Skin epidermis (tissue), 12 donors: ENCODE measurements at regions not wholly inside any gene's neighbourhood (a gene's known extent, or its start where the extent isn't known, plus 50 kb on each side); places are given as distances from the start of the nearest gene placed in this dataset.

Source experiments
- H3K27ac ChIP-seq, 21 experiments: fragments of 200-600 bp; sonication (generic) in 11 of 21; one replicate each; pipeline ENCODE4 v1.5.0; 2020; ENCODE audit warnings: mild to moderate bottlenecking in 3 of 21, inconsistent platforms in 2 of 21, moderate library complexity in 2 of 21
- H3K4me3 ChIP-seq, 7 experiments: fragments of 200-600 bp; sonication (generic) in 2 of 7; one replicate each; pipeline ENCODE4 v1.5.0; 2020; ENCODE audit warnings: inconsistent platforms in 2 of 7, mild to moderate bottlenecking in 2 of 7, moderate library complexity in 1 of 7

DNA sequence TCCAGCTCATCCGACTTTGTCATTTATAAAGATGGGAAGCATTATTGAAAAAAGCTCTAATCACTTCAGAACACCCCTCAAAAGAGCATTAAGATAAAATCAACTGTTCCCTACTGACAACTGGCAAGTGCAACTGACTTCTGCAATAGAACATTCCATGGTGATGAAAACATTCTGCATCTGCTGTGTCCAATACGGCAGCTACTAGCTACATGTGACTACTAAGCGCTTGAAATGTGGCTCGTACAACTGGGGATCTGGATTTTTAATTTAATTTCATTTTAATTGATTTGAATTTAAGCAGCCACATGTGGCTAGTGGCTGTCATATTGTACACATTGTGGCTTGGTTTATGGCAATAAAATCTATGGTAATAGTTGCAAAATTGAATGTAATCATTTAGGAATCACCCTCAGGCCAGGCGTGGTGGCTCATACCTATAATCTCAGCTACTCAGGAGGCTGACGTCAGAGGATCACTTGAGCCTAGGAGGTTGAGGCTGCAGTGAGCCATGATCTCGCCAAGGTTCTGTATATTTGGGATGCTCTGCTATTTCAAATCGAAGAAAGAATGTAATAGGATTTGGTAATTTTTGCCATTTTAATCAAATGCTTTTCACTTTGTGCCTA, 390.3 kb downstream of the GABRB3 start:
- H3K4me3 ChIP-seq = no peak overlapping the region
- H3K27ac ChIP-seq = no peak overlapping the region

DNA sequence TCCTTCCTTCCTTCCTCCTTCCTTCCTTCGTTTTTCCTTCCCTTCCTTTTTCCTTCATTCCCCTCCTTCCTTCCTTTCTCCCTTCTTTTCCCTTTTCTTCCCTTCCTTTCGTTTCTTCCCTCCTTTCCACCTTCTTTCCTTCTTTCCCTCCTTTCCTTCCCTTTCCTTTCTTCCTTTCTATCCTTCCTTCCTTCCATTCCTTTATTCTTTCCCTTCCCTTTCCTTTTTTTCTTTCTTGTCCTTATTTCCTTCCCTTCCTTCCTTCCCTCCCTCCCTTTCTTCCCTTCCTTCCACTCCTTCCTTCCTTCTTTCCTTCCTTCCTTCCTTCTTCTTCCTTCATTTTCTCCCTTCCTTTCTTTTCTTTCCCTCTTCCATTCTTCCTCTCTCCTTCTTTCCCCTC, 394.6 kb downstream of the GABRB3 start:
- no peak overlapping the region for H3K4me3 ChIP-seq

DNA sequence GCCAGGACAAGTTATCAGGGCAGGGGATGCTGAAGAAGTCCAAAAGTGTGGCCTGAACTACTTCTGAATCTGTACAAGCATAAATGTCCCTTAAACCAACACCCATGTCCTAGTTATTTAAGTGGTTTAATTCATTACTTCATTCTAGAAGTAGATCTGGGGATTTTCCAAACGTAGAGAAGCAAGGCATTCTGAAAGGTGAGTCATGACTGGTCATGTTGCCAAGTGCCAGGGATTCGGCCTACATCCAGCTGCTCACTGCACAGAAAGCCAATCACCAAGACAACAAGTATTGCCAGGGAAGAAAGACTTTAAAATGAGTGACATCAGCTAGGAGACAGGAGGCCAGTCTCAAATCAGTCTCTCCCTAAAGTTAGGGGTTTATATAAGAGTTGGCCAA, 396.6 kb downstream of the GABRB3 start:
- Histone ChIP-seq H3K27ac (no peak overlapping the region), H3K4me3 (no peak overlapping the region)

More for the DNA sequence above, 394.6 kb downstream of the GABRB3 start:
- no peak overlapping the region for H3K27ac ChIP-seq

DNA sequence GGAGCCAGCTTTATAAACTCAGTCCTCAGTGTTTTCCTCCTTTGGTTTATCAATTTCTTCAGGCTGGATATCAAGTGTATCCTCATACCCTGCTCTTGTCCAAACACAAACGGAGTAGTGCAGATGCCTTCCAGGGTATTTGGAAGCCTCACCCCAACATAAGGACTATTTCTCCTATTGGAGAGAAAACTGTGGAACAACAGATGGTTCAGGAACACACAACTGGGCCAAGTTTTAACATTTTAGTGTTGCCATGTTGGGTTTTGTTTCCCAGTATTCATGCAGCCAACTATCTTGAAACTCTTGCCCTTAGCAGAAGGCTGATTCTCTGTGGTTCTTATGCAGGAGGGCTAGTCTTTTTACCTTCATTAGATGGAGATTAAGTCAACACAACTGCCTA, 398.1 kb downstream of the GABRB3 start:
- H3K4me3 ChIP-seq = no peak overlapping the region
- H3K27ac ChIP-seq = no peak overlapping the region

DNA sequence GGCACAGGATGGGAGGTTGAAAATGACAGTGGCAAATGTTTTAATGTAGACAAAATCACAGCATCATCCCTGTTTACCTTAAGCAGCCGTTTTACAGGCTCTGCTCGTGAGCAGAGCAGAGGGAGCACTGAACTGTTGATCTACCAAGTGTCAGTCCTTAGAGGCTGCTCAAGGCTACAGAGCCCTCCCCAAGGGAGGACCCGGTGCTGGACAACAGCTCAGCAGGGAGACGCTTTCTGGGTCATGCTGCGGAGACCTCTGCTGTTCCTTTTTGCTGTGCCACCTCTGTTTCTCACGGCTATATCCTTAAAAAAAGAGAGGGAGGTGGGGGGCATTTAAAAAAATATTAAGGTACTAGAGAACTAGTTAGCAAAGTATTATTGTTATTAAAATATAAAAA, 400.2 kb downstream of the GABRB3 start:
- Histone ChIP-seq H3K27ac (no peak overlapping the region), H3K4me3 (no peak overlapping the region)

DNA sequence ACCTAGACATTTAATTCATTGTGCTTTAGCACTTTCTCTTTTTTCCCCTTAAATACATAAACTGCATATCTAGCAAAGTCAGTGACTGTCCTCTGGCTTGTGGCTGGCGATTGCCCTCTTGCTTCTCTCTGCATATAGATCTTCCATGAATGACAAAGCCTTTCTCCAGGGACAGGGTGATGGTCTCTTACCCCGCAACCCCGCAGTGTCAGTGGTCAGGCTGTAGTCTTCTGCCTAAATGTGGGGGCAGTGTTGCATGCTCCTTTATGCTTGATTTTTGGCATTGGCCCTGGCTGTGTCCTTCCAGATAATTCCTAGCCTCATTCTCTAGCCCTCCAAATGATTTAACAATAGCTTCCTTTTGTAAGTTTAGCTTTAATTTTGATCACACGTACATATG, 407.8 kb downstream of the GABRB3 start:
- Histone ChIP-seq H3K27ac (no peak overlapping the region), H3K4me3 (no peak overlapping the region)

DNA sequence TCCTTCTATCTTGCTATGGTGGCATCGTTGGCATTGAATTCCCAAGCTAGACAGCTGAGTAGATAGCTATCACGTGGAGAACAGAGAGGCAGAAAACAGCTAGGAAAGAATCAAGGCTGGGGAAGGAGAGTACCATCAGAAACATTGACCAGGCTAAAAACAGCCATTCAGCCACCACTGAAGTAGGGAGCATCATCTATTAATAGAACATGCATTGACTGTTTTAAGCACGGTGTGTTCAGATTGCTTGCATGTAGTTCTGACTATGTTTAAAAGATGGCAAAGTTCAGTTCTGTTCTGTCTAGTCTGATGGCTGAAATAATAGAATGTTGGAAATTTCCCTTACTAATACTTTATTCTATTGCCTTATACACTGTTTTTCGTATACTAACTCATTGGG, 413.0 kb downstream of the GABRB3 start:
- Histone ChIP-seq H3K27ac (no peak overlapping the region), H3K4me3 (no peak overlapping the region)

DNA sequence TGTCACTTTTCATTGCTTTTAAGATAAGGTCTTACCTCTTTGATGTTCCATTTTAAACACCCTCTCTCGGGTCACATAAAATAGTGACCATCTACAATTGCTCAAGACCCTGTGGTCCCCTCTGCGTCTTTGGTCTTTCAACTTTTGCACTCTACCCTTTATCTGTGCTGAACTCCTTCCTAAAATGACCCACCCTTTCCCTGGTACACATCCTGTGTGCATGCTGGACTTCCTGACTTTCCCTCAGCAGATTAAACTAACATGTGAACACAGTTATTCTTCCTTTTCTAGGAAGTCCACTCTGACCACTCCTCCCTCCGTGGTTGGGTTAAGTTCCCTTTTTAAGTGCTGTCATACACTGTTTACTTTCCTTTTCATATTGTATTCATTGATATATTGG, 414.2 kb downstream of the GABRB3 start:
- no peak overlapping the region for H3K4me3 ChIP-seq

DNA sequence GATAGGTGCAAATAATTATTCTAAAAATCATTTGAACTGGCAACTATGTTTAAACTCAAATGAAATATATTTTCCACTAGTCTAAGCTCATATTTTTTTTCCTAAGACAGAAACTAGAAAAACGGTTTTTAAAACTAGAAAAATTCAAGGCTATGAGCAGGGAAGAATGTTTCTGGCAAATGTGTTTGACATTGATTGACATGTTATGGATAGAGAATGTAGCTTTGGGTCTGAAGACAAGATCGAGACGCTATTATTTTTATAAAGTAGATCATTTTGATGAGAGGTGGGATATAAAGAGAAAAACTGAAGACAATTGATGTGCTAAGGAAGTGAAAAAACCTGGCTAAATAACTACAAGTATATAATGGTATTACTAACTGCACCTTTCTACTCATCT, 415.2 kb downstream of the GABRB3 start:
- Histone ChIP-seq H3K4me3 (no peak overlapping the region), H3K27ac (no peak overlapping the region)

More for the DNA sequence above, 414.2 kb downstream of the GABRB3 start:
- no peak overlapping the region for H3K27ac ChIP-seq

DNA sequence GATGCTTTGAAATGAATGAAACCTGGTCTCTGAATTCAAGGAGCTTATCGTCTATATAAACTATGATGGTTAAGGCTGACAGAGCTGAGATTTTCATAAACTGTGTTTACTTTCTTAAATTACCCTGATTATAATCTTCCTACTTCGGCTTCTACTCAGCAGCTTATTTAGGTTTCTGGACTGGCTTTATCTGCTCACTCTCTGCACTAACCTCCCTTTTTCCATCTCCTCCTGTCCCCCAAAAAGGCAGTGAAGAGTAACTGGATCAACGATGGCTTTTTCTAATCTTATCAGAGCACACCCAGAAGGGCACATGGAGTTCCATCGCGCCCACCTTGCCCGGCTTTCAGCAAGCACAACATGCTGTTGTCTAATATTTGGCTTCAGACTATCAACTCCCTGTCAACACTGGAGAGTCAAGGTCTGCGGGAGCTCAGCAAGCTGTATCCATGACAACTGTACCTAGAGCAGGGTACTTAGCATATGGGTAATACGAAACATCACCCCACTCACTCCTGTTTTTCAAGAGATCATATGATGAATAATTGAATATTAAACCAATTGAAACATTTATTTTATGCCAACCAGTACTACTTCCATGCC, 417.3 kb downstream of the GABRB3 start:
- no peak overlapping the region for H3K4me3 ChIP-seq
- H3K27ac ChIP-seq = no peak overlapping the region

DNA sequence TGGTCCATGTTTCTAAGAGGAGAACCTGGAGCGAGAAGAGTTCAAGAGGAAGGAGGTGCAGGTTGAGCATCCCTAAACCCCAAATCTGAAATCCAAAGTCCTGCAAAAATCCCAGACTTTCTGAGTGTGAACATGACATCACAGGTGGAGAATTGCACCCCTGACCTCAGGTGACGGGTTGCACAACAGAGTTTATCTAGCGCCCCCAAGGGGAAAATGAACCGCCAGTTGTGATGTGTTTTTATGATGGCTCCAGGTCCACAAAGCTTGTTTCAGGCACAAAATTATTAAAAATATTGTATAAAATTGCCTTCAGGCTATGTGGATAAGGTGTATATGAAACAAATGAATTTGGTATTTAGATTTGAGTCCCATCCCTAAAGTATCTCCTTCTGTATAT, 420.0 kb downstream of the GABRB3 start:
- no peak overlapping the region for H3K27ac ChIP-seq
- no peak overlapping the region for H3K4me3 ChIP-seq

DNA sequence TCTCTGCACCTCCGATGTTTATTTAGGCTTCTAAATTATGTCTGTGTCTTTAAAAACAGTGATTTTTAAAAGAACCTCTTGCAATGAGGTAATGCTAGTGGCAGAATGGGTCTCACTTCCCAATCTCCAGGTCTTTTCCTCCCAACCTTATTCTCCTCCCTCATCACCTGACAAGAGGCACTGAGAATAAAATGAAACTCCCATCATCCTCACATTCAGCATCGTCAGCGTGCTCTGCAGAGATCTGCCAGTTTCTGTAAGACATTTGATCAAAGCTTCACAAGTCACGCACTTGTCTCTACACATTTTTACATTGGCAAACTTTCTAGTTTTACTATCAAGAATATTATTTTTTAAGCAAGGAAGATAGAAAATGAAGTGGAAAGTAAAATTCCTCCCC, 420.5 kb downstream of the GABRB3 start:
- Histone ChIP-seq H3K27ac (no peak overlapping the region), H3K4me3 (no peak overlapping the region)

DNA sequence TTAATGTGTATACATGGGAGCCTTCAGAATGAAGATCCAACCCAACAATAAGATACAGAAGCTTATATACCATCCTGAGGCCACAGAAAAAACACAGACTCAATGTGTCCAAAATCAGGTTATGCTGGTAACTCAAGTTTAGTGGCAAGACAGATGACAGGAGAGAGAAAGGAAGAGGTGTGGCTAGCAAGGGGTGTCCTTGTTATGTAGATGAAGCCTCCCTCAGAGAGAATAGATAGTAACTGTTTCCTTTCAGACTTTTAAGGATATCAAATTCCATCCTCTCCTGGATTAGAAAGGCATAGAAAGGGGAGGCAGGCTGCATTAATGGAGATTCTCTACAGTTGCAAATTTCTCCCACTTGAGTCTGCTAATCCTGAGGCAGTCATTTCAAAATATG, 447.4 kb downstream of the GABRB3 start:
- H3K4me3 ChIP-seq = no peak overlapping the region
- no peak overlapping the region for H3K27ac ChIP-seq

DNA sequence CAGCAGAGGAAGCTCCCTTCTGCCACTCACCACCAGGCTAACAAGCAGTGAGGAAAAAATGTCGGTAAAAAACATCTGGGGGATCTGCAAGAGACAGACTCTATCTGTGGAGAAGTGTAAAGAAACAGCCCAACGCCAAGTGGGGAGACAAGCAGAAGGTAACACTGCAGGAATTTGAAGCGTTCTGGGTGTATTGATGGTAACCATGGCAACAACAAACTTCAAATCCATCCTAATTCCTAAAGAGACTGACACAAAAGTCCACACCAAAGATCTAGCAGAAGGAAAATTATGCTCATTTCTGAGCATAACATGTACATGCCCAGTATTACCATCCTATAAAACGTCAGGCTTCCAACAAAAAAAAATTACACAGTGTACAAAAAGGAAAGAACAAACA, 449.3 kb downstream of the GABRB3 start:
- H3K27ac ChIP-seq = no peak overlapping the region
- no peak overlapping the region for H3K4me3 ChIP-seq

DNA sequence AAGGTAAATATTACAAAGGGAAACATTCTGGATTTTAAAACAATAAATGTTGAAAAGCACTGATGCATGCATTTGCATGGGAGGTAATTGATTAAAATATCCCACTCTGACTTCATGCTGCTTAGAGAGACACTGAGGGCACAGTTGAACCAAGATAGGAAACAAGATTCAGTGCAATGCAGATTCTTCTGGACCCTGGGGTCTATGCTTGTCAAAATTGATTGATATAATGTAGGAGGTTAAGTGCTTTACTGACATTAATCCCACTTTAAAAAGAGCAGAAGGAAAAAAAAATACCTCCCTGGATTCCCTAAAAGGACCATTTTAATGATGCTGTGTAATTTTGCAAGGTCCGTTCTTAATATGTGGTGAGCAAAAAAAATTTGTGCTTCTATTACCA, 454.2 kb downstream of the GABRB3 start:
- Histone ChIP-seq H3K4me3 (no peak overlapping the region), H3K27ac (no peak overlapping the region)

DNA sequence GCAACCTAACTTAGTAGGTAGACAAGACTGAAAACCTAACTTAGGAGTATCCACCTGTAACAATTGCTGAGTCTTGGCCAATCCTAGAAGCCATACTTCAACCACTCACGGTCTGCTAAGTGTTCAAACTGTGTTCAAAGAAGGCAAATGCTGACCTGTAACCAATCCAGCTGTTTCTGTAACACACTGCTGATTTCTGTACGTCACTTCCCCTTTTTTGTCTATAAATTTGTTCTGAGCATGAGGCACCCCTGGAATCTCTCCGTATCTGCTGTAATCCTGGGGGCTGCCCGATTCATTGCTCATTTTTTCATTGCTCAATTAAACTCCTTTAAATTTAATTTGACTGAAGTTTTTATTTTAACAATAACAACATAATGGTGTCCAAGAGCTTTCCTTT, 451.4 kb upstream of the ATP10A start:
- H3K27ac ChIP-seq = no peak overlapping the region
- no peak overlapping the region for H3K4me3 ChIP-seq

DNA sequence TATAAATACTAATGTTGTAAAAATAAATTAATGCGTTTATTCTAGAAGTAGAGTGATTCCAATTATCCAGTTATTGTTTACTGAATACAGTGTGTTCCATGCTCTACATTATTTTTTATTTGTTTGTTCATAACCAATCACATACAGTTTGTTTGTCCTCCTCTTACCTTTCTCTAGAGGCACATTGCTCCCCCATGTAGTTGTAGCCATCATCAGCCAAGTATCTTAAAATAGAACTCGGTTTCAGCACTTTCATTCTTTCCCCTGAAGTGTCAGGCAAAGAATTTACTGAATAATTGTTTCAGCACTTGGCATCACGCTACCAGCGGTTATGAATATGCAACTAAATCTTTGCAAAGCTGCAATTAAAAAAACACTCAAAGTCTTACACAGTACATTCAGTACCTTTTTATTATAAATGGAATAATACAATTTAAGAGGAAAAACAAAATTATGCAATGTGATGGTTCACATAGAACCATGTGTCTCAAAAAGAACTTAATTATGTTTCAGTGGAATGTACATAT, 448.6 kb upstream of the ATP10A start:
- Histone ChIP-seq H3K4me3 (no peak overlapping the region), H3K27ac (no peak overlapping the region)

DNA sequence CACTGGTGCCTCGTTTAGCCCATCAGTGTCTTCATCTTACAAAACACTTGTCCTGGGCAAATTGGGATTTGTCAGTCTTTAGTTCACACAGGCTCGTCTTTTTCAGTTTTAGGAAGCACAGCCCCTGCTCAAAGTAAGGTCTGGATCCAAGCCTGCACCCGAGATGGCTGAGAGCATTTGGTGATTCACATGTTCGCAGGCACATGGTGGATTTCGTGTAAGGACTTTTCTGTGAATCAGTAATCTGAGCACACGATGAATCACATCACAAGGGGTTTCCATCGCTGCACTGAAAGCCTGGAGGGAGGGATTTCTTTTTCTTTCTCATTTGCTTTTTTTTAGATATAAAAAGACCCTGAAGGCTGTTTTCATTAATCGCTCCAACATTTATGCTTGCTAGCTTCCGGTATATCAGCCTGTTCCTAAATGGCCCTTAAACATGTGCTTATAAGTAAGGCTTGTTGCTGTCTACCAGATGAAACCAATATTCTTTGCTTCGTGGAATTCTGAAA, 435.6 kb upstream of the ATP10A start:
- H3K4me3 ChIP-seq = no peak overlapping the region
- no peak overlapping the region for H3K27ac ChIP-seq

DNA sequence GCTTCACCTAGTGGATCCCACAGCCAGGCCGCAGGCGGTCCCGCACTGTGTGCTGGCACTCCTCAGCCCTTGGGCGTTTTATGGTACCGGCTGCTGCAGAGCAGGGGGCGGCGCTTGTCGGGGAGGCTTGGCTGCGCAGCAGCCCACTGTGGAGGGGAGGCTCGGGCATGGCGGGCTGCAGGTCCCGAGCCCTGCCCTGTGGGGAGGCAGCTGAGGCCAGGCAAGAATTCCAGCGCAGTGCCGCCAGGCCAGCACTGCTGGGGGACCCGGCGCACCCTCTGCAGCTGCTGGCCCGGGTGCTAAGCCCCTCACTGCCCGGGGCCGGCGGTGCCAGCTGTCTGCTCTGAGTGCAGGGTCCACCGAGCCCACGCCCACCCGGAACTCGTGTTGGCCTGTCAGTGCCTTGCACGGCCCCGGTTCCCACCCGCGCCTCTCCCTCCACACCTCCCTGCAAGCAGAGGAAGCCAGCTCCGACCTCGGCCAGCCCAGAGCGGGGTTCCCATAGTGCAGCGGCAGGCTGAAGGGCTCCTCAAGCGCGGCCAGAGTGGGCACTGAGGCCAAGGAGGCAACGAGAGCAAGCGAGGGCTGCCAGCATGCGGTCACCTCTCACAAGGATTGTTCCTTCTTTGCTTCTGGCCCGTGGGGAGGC, 435.0 kb upstream of the ATP10A start:
- Histone ChIP-seq H3K4me3 (no peak overlapping the region), H3K27ac (no peak overlapping the region)

DNA sequence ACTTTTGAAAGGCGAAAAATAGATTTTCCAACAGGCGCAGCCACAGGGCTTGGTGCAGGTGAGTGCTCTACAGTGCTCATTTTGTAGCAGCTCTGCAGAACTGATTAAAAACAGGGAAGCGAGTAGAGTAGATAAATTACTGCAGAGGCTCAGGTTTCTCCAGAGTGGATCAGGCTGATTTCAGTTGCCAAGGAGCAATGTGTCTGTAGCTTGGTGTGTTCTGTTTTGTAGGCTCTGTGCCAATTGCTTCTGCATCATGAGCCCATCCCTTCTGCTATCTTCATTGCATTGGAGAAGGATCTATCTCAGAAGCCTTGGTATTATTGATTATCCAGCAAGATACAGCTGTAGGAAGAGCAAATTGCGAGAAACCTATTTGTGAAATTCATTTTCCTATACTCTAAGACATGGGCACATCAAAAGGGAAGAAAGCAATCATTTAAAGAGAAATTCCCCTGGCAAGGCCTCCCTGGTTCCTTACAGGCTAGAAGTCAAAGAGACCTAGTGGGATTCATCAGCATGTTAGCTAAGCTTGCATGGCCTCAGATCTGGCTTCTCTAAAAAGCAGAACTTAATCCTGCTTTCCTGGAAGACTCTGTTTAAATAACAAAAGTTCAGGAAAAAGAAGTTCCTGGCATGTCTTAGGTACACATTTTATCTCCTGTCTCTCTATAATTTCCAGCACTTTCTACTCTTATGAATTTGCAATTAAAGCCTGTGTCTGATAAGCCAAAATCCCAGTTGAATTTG, 432.4 kb upstream of the ATP10A start:
- no peak overlapping the region for H3K4me3 ChIP-seq
- H3K27ac ChIP-seq = no peak overlapping the region
